Middle frontal gyrus (tissue), 1 donor: ENCODE measurements at regions not wholly inside any gene's neighbourhood (a gene's known extent, or its start where the extent isn't known, plus 50 kb on each side); places are given as distances from the start of the nearest gene placed in this dataset.
"Not testable (repeated sequence)": the region's sequence is repeated elsewhere in the genome, so short reads cannot be mapped to it uniquely, and the experiment has no call there.

Source experiments
- DNase-seq: peaks from one replicate; pipeline ENCODE4 v3.0.0-alpha.2; 2015; ENCODE audit warnings: low spot score; ENCODE audit errors: extremely low spot score

- DNase-seq = no peak
These were observed 1074.0 kb upstream of the LCORL start for GRCh38 chr4:19095491-19096046.

GRCh38 chr4:19093951-19094350 lies 1072.4 kb upstream of the LCORL start:
- no peak for DNase-seq

- no peak for DNase-seq
These were observed 1071.2 kb upstream of the LCORL start for GRCh38 chr4:19092797-19093196.

GRCh38 chr4:19074036-19074435 lies 1052.5 kb upstream of the LCORL start:
- no peak for DNase-seq

GRCh38 chr4:19063662-19064061 lies 1042.1 kb upstream of the LCORL start:
- no peak for DNase-seq

GRCh38 chr4:19054916-19055315 lies 1033.4 kb upstream of the LCORL start:
- DNase-seq = no peak

- DNase-seq = no peak
These were observed 1030.3 kb upstream of the LCORL start for GRCh38 chr4:19051831-19052230.

- no peak for DNase-seq
These were observed 1025.8 kb upstream of the LCORL start for GRCh38 chr4:19047279-19047880.

GRCh38 chr4:19039816-19040215 lies 1018.3 kb upstream of the LCORL start:
- DNase-seq = no peak

- DNase-seq = no peak
These were observed 1016.7 kb upstream of the LCORL start for GRCh38 chr4:19038231-19038630.

- no peak for DNase-seq
These were observed 1012.5 kb upstream of the LCORL start for GRCh38 chr4:19033816-19034733.

GRCh38 chr4:19030536-19030935 lies 1009.0 kb upstream of the LCORL start:
- DNase-seq = no peak

- no peak for DNase-seq
These were observed 1008.5 kb upstream of the LCORL start for GRCh38 chr4:19030048-19030447.

GRCh38 chr4:19026281-19026680 lies 1004.7 kb upstream of the LCORL start:
- peak; percentile 21 for DNase-seq

GRCh38 chr4:19025031-19025430 lies 1003.5 kb upstream of the LCORL start:
- DNase-seq = no peak

- DNase-seq = no peak
These were observed 1002.5 kb upstream of the LCORL start for GRCh38 chr4:19024047-19024446.

- DNase-seq = no peak
These were observed 1000.1 kb upstream of the LCORL start for GRCh38 chr4:19021617-19022016.

GRCh38 chr4:19016550-19016949 lies 995.0 kb upstream of the LCORL start:
- DNase-seq = not testable (repeated sequence)

- DNase-seq = no peak
These were observed 993.0 kb upstream of the LCORL start for GRCh38 chr4:19014594-19014993.

- no peak for DNase-seq
These were observed 989.2 kb upstream of the LCORL start for GRCh38 chr4:19010761-19011160.

- DNase-seq = no peak
These were observed 988.3 kb upstream of the LCORL start for GRCh38 chr4:19009881-19010280.

- no peak for DNase-seq
These were observed 983.7 kb upstream of the LCORL start for GRCh38 chr4:19005211-19005610.
